IMR-90 (cell line): ENCODE measurements at regions not wholly inside any gene's neighbourhood (a gene's known extent, or its start where the extent isn't known, plus 50 kb on each side); places are given as distances from the start of the nearest gene placed in this dataset.

Experiments used
- ATAC-seq: fragments of 200-7000 bp; cut with Tn5 transposase; 2 replicates; pipeline ENCODE4 v1.9.1; 2020; ENCODE audit warnings: low read depth, mild to moderate bottlenecking, moderate library complexity
- BruUV-seq: library from RNA; stranded (reverse); fragments of 400-500 nt; replicated peaks from 2 replicates; lab custom pipeline; 2021; lab: Mats Ljungman, UMichigan
- CTCF ChIA-PET: fragments of 300-600 bp; formaldehyde crosslinking; extraction: SDS; loops from one replicate; lab custom pipeline; 2021; ENCODE audit warnings: antibody characterized with exemption; lab: Yijun Ruan, JAX
- POLR2A ChIA-PET: fragments of 300-600 bp; sonication (Branson Sonifier 250); formaldehyde crosslinking; loops from one replicate; lab custom pipeline; 2022; ENCODE audit warnings: antibody characterized with exemption; ENCODE audit not compliant: unreplicated experiment; lab: Charles Lee
- DNase-seq: peaks from one replicate; pipeline ENCODE4 v3.0.0; 2013
- H2AFZ ChIP-seq: replicated peaks from 2 replicates; pipeline ENCODE3; 2013; ENCODE audit warnings: low read length, mild to moderate bottlenecking; ENCODE audit not compliant: poor library complexity
- H2AK5ac ChIP-seq: 2 replicates; pipeline ENCODE4 v1.6.1; 2013; ENCODE audit warnings: low read depth, low read length, inconsistent platforms
- H2AK9ac ChIP-seq: replicated peaks from 2 replicates; pipeline ENCODE3; 2013; ENCODE audit warnings: mild to moderate bottlenecking, low read depth, low read length, moderate library complexity; ENCODE audit not compliant: poor library complexity
- H2BK120ac ChIP-seq: 2 replicates; pipeline ENCODE4 v1.6.1; 2013; ENCODE audit warnings: low read depth, low read length, inconsistent platforms
- H2BK15ac ChIP-seq: 3 replicates; pipeline ENCODE4 v1.6.1; 2013; ENCODE audit warnings: low read depth, low read length, inconsistent platforms
- H2BK20ac ChIP-seq: 2 replicates; pipeline ENCODE4 v1.6.1; 2013; ENCODE audit warnings: low read depth, mild to moderate bottlenecking, inconsistent platforms, low read length, moderate library complexity
- H2BK5ac ChIP-seq: 2 replicates; pipeline ENCODE4 v1.6.1; 2013; ENCODE audit warnings: mild to moderate bottlenecking, low read depth, low read length, inconsistent platforms; ENCODE audit not compliant: poor library complexity, severe bottlenecking
- H3K14ac ChIP-seq: replicated peaks from 2 replicates; pipeline ENCODE4 v1.6.1; 2013; ENCODE audit warnings: low read depth, low read length, inconsistent platforms
- H3K18ac ChIP-seq: 2 replicates; pipeline ENCODE4 v1.6.1; 2013; ENCODE audit warnings: low read depth, low read length, control low read depth
- H3K23ac ChIP-seq: 2 replicates; pipeline ENCODE4 v1.6.1; 2013; ENCODE audit warnings: low read depth, low read length, inconsistent platforms
- H3K27ac ChIP-seq: 2 replicates; pipeline ENCODE4 v1.5.1; 2013; ENCODE audit warnings: mild to moderate bottlenecking, control low read depth, low read length; ENCODE audit not compliant: insufficient read depth
- H3K27me3 ChIP-seq: 2 replicates; pipeline ENCODE4 v1.6.1; 2013; ENCODE audit warnings: low read length; ENCODE audit not compliant: control insufficient read depth, insufficient read depth
- H3K36me3 ChIP-seq: 2 replicates; pipeline ENCODE4 v1.6.1; 2013; ENCODE audit warnings: low read length, mixed read lengths; ENCODE audit not compliant: control insufficient read depth, insufficient read depth
- H3K4ac ChIP-seq: 2 replicates; pipeline ENCODE4 v1.6.1; 2013; ENCODE audit warnings: low read depth, low read length, inconsistent platforms
- H3K4me1 ChIP-seq: 2 replicates; pipeline ENCODE4 v1.6.1; 2013; ENCODE audit warnings: low read length, mixed read lengths; ENCODE audit not compliant: control insufficient read depth, insufficient read depth
- H3K4me2 ChIP-seq: 2 replicates; pipeline ENCODE4 v1.6.1; 2013; ENCODE audit warnings: low read depth, mild to moderate bottlenecking, control low read depth, low read length, moderate library complexity
- H3K4me3 ChIP-seq: 2 replicates; pipeline ENCODE4 v1.5.1; 2013; ENCODE audit warnings: low read depth, mild to moderate bottlenecking, control low read depth, low read length, moderate library complexity; ENCODE audit not compliant: insufficient read depth
- H3K56ac ChIP-seq: 2 replicates; pipeline ENCODE4 v1.6.1; 2013; ENCODE audit warnings: low read length, inconsistent platforms; ENCODE audit not compliant: insufficient read depth; ENCODE audit errors: extremely low read depth
- H3K79me1 ChIP-seq, 2 experiments: 2 replicates each; pipeline ENCODE4 v1.6.1; 2013; ENCODE audit warnings: low read length in 2 of 2, inconsistent platforms in 1 of 2, low read depth in 1 of 2
- H3K9ac ChIP-seq: 2 replicates; pipeline ENCODE4 v1.6.1; 2013; ENCODE audit warnings: low read depth, low read length, control low read depth
- H3K9me1 ChIP-seq: 2 replicates; pipeline ENCODE4 v1.6.1; 2013; ENCODE audit warnings: low read length, inconsistent platforms; ENCODE audit not compliant: insufficient read depth
- H3K9me3 ChIP-seq: 2 replicates; pipeline ENCODE4 v1.6.1; 2013; ENCODE audit warnings: low read length; ENCODE audit not compliant: control insufficient read depth, insufficient read depth
- H4K20me1 ChIP-seq: 2 replicates; pipeline ENCODE4 v1.6.1; 2013; ENCODE audit warnings: low read length, inconsistent platforms; ENCODE audit not compliant: insufficient read depth
- H4K5ac ChIP-seq: 2 replicates; pipeline ENCODE4 v1.6.1; 2013; ENCODE audit warnings: mild to moderate bottlenecking, low read depth, low read length, control low read depth
- H4K8ac ChIP-seq, 2 experiments: 2 replicates each; pipeline ENCODE4 v1.6.1; 2013; ENCODE audit warnings: low read depth in 2 of 2, low read length in 2 of 2, control low read depth in 1 of 2, inconsistent platforms in 1 of 2
- H4K91ac ChIP-seq: 2 replicates; pipeline ENCODE4 v1.6.1; 2013; ENCODE audit warnings: low read depth, low read length, inconsistent platforms; ENCODE audit not compliant: insufficient read depth
- BHLHE40 ChIP-seq: fragments of 150-350 bp; IDR thresholded peaks from 2 replicates; pipeline ENCODE4 v1.6.1; 2016; ENCODE audit warnings: mild to moderate bottlenecking, low read depth, low read length
- CEBPB ChIP-seq: IDR thresholded peaks from 2 replicates; pipeline ENCODE4 v1.6.1; 2012; ENCODE audit warnings: low read depth, low read length, improper control_type of control experiment
- CHD1 ChIP-seq: IDR thresholded peaks from 2 replicates; pipeline ENCODE4 v1.6.1; 2012; ENCODE audit warnings: low read depth, low read length, improper control_type of control experiment
- CTCF ChIP-seq: conservative IDR thresholded peaks from 2 replicates; pipeline ENCODE4 v1.5.1; 2012; ENCODE audit warnings: mild to moderate bottlenecking, low read depth, low read length, improper control_type of control experiment
- ELK1 ChIP-seq: fragments of 150-350 bp; IDR thresholded peaks from 2 replicates; pipeline ENCODE4 v1.6.1; 2016; ENCODE audit warnings: low read depth, mild to moderate bottlenecking, low read length, moderate library complexity, borderline replicate concordance
- FOS ChIP-seq: fragments of 150-350 bp; IDR thresholded peaks from 2 replicates; pipeline ENCODE4 v1.6.1; 2016; ENCODE audit warnings: low read depth, low read length
- MAFK ChIP-seq: IDR thresholded peaks from 2 replicates; pipeline ENCODE4 v1.6.1; 2012; ENCODE audit warnings: low read depth, low read length, improper control_type of control experiment
- MAZ ChIP-seq: IDR thresholded peaks from 2 replicates; pipeline ENCODE4 v1.6.1; 2012; ENCODE audit warnings: low read depth, mild to moderate bottlenecking, low read length, improper control_type of control experiment, moderate library complexity, borderline replicate concordance
- MXI1 ChIP-seq: IDR thresholded peaks from 2 replicates; pipeline ENCODE4 v1.6.1; 2012; ENCODE audit warnings: low read depth, mild to moderate bottlenecking, low read length, moderate library complexity, borderline replicate concordance
- NFE2L2 ChIP-seq: fragments of 150-350 bp; IDR thresholded peaks from 2 replicates; pipeline ENCODE4 v1.6.1; 2016; ENCODE audit warnings: low read depth, mild to moderate bottlenecking, low read length
- RAD21 ChIP-seq: IDR thresholded peaks from 2 replicates; pipeline ENCODE4 v1.6.1; 2012; ENCODE audit warnings: low read length, improper control_type of control experiment
- RCOR1 ChIP-seq: IDR thresholded peaks from 2 replicates; pipeline ENCODE4 v1.6.1; 2012; ENCODE audit warnings: mild to moderate bottlenecking, low read length, improper control_type of control experiment; ENCODE audit not compliant: insufficient replicate concordance
- RFX5 ChIP-seq: IDR thresholded peaks from 2 replicates; pipeline ENCODE4 v1.8.0; 2012; ENCODE audit warnings: low read depth, mild to moderate bottlenecking, low read length, moderate library complexity
- SMC3 ChIP-seq: fragments of 150-350 bp; IDR thresholded peaks from 2 replicates; pipeline ENCODE4 v1.6.1; 2016; ENCODE audit warnings: low read depth, mild to moderate bottlenecking, antibody characterized with exemption, low read length, moderate library complexity
- WGBS, 2 experiments: methylation state at CpG; one replicate each; pipeline versions ENCODE4 v1.1.5 to v1.1.7; 2013; ENCODE audit warnings: missing lambda C conversion rate in 2 of 2; ENCODE audit not compliant: insufficient read length in 1 of 2; ENCODE audit errors: extremely low coverage in 2 of 2; 5-methylcytosine and 5-hydroxymethylcytosine counted together
- dilution Hi-C: fragments of 300-500 bp; cut with HindIII; formaldehyde crosslinking; loops from one replicate; pipeline ENCODE4 v1.14.3; 2018; ENCODE audit warnings: low sequenced_read_pairs; ENCODE audit not compliant: unreplicated experiment
- in situ Hi-C: fragments of 300-500 bp; cut with MboI; formaldehyde crosslinking; loops from 3 replicates; pipeline ENCODE4 v1.14.3; 2019; ENCODE audit warnings: low sequenced_read_pairs, inconsistent platforms, mixed read lengths
- intact Hi-C: fragments of 100-400 bp; cut with micrococcal nuclease; formaldehyde crosslinking; loops from 2 replicates; pipeline ENCODE4 v1.10.0; 2022
- TF ChIP-seq, protein P1 (sequence below): fragments of 150-350 bp; IDR thresholded peaks from 2 replicates; pipeline ENCODE4 v1.6.1; 2017; ENCODE audit warnings: mild to moderate bottlenecking, antibody characterized with exemption, low read length, low read depth

GRCh38 chr1:192430644-192431043 is 113.9 kb downstream of the RGS21 start:
- Histone ChIP-seq H4K20me1 (no peaks in the 10 kb centered on the region), H2BK20ac (no peak overlapping the region), H2BK15ac (no peak overlapping the region), H3K23ac (no peak overlapping the region), H4K91ac (no peak overlapping the region), H3K4me2 (no peak overlapping the region), H2AFZ (no peak overlapping the region), H3K9me1 (no peaks in the 10 kb centered on the region), H3K56ac (no peak overlapping the region), H4K8ac (no peak overlapping the region), H3K4ac (no peak overlapping the region), H2BK120ac (no peak overlapping the region), H3K14ac (no peak overlapping the region), H4K5ac (no peak overlapping the region), H3K9me3 (peaks cover 5% of the 10 kb centered on the region; the same call in 1 of the 2 replicates), H3K9ac (no peak overlapping the region), H3K4me1 (no peaks in the 10 kb centered on the region), H2BK5ac (no peak overlapping the region), H3K18ac (no peak overlapping the region), H3K79me1 (no peaks in the 10 kb centered on the region), H3K36me3 (no peaks in the 10 kb centered on the region), H3K4me3 (no peak overlapping the region), H2AK5ac (no peak overlapping the region), H2AK9ac (no peak overlapping the region), H3K27ac (no peak overlapping the region), H3K27me3 (no peaks in the 10 kb centered on the region)
- ATAC-seq = no peak
- CTCF ChIA-PET = no interaction called here
- no peak for DNase-seq
- WGBS, 2 experiments = no CpG with 5 or more reads among the region's 3 CpGs
- in situ Hi-C loops (no loop called here), dilution Hi-C loops (no loop called here), intact Hi-C loops (no loop called here)
- TF ChIP-seq ELK1 (no peak), MXI1 (no peak), MAZ (no peak), FOS (no peak), RCOR1 (no peak), RFX5 (no peak), CEBPB (no peak), CHD1 (no peak), CTCF (no peak), RAD21 (no peak), BHLHE40 (no peak), SMC3 (no peak), MAFK (no peak), NFE2L2 (no peak)
- TF ChIP-seq, protein P1, sequence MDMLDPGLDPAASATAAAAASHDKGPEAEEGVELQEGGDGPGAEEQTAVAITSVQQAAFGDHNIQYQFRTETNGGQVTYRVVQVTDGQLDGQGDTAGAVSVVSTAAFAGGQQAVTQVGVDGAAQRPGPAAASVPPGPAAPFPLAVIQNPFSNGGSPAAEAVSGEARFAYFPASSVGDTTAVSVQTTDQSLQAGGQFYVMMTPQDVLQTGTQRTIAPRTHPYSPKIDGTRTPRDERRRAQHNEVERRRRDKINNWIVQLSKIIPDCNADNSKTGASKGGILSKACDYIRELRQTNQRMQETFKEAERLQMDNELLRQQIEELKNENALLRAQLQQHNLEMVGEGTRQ = no peak
- POLR2A ChIA-PET = no interaction called here
- BruUV-seq = no TSS peak
